PFSK-1 (cell line): ENCODE measurements at regions not wholly inside any gene's neighbourhood (a gene's known extent, or its start where the extent isn't known, plus 50 kb on each side); places are given as distances from the start of the nearest gene placed in this dataset.

Experiments used
- FOXP2 ChIP-seq: optimal IDR thresholded peaks from 2 replicates; pipeline ENCODE3; 2011; ENCODE audit warnings: borderline replicate concordance, control low read depth, inconsistent platforms; ENCODE audit not compliant: insufficient read depth; ENCODE audit errors: extremely low read length, extremely low read depth
- POLR2AphosphoS5 ChIP-seq: IDR thresholded peaks from 2 replicates; pipeline ENCODE4 v1.6.1; 2012; ENCODE audit warnings: low read depth, mild to moderate bottlenecking, control low read depth, low read length, moderate library complexity
- REST ChIP-seq, 2 experiments: IDR thresholded peaks; 2 replicates each; pipeline versions ENCODE4 v1.6.1 to v1.8.0; 2011 to 2012; ENCODE audit warnings: low read depth in 2 of 2, low read length in 2 of 2, control low read depth in 1 of 2, inconsistent platforms in 1 of 2, mild to moderate bottlenecking in 1 of 2, moderate library complexity in 1 of 2; ENCODE audit not compliant: insufficient read depth in 1 of 2
- SIN3A ChIP-seq: IDR thresholded peaks from 2 replicates; pipeline ENCODE4 v1.6.1; 2012; ENCODE audit warnings: mild to moderate bottlenecking, low read length, moderate library complexity, borderline replicate concordance; ENCODE audit not compliant: insufficient read depth
- TAF1 ChIP-seq: IDR thresholded peaks from 2 replicates; pipeline ENCODE4 v1.6.1; 2012; ENCODE audit warnings: low read length, control low read depth, borderline replicate concordance; ENCODE audit not compliant: insufficient read depth

GRCh38 chr12:30169839-30170591 is 386.3 kb upstream of the TMTC1 start:
- TF ChIP-seq REST (IDR thresholded peaks at IDR 0.05; ENCODE audit: insufficient read depth in 1 of 2, low read depth in 2 of 2, low read length in 2 of 2): no peak
- no peak for TF ChIP-seq POLR2AphosphoS5
- no peak for TF ChIP-seq TAF1
- TF ChIP-seq FOXP2: no peak

DNA sequence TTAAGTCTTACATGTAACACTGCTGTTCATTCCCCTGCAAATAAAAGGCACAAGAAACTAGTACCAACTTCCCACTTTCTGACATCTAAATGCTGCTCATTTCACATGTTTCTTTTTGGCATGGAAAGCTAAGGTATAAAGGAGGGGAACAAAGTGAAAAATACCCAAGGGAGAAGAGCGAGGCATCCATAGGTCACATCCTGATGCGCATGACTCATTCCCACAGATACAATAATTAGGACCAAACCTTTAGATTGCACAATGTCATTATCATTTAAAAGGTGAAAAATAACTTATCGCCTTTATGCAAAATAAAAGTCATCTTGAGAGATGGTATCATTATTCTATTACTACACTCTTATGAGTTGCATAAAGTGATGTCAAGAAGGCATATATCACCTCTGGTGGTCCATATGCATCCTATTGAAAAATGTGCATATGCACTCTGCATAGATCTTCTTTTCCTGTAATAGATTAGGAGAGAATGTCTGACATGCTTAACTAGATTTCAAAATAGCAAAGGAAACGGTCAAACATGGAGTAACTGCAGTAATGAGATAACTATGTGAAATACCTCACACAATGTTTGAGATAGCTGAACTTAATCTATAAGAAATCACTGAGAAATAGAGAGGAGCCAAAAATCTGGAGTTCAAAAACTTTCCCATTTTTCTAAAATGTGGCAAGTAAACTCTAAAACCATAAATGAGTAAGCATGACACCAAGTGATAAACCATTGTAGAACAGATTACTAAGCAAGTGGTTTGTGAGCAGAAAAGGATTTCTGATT is 382.5 kb upstream of the TMTC1 start:
- no peak for TF ChIP-seq FOXP2
- TF ChIP-seq TAF1: no peak
- TF ChIP-seq SIN3A: no peak
- no peak for TF ChIP-seq POLR2AphosphoS5
- no peak for TF ChIP-seq REST (IDR thresholded peaks at IDR 0.05; ENCODE audit: insufficient read depth in 1 of 2, low read depth in 2 of 2, low read length in 2 of 2)

GRCh38 chr12:30164382-30165318 is 380.9 kb upstream of the TMTC1 start:
- no peak for TF ChIP-seq SIN3A
- no peak for TF ChIP-seq FOXP2
- no peak for TF ChIP-seq REST (IDR thresholded peaks at IDR 0.05; ENCODE audit: insufficient read depth in 1 of 2, low read depth in 2 of 2, low read length in 2 of 2)
- TF ChIP-seq TAF1: no peak
- TF ChIP-seq POLR2AphosphoS5: no peak

DNA sequence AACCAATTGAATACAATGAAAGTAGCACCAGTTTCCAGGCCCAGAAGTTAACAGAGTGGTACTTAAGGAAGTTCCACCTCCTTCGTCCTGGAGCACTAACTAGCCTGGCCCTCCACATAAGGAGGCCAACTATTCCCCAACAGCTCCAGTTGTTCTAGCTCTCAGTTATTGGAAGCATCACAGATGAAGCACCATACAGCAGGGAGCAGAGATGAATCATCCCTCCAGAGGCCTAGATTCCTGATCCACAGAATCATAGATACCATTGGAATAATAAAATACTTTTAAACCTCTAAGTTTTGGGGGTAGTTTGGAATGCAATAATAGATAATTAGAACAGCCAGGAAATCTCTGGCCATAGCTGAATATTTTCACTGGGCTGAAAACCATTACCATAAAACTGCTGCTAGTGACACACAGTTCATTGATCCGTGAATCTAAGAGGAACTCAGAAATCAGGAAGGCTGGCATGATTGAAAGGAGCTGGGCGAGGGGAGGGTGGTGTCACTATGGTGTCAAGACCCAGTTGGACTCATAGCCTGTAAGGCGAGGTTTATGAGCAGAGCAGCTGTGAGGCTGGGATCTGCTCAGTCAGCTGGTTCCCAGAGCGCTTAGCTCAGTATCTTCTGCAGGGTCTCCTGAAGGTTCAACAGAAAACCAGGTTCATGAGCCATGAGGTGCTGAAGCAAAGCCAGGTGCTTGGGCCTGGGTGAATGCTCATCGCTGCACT is 371.4 kb upstream of the TMTC1 start:
- TF ChIP-seq REST (IDR thresholded peaks at IDR 0.05; ENCODE audit: insufficient read depth in 1 of 2, low read depth in 2 of 2, low read length in 2 of 2) (no peak), SIN3A (no peak), FOXP2 (no peak), TAF1 (no peak), POLR2AphosphoS5 (no peak)
